Keratinocyte (primary cell): ENCODE measurements at regions not wholly inside any gene's neighbourhood (a gene's known extent, or its start where the extent isn't known, plus 50 kb on each side); places are given as distances from the start of the nearest gene placed in this dataset.

ENCODE experiments used
- CTCF ChIP-seq, 3 experiments: IDR thresholded peaks in 1 of 3; conservative IDR thresholded peaks in 1 of 3; optimal IDR thresholded peaks in 1 of 3; 2 replicates in 2 of 3; 3 replicates in 1 of 3; pipeline versions ENCODE3 to v1.5.1; 2011; ENCODE audit warnings: low read length in 3 of 3, mild to moderate bottlenecking in 3 of 3, moderate library complexity in 2 of 3, control low read depth in 1 of 3, inconsistent platforms in 1 of 3; ENCODE audit not compliant: insufficient read depth in 2 of 3; ENCODE audit errors: extremely low read depth in 1 of 3
- EZH2 ChIP-seq: IDR thresholded peaks from one replicate; pipeline ENCODE4 v1.6.1; 2012; ENCODE audit warnings: inconsistent platforms, mild to moderate bottlenecking, low read length, moderate library complexity

- TF ChIP-seq CTCF (optimal IDR thresholded peaks at IDR 0.05 in 1 of 3, IDR thresholded peaks at IDR 0.05 in 1 of 3, conservative IDR thresholded peaks at IDR 0.05 in 1 of 3; ENCODE audit: extremely low read depth in 1 of 3, insufficient read depth in 2 of 3, low read length in 3 of 3) = no peak
- TF ChIP-seq EZH2 = no peak
Measured at GRCh38 chr2:193738892-193739291, 1544.2 kb upstream of the TMEFF2 start.
